Activated CD4-positive, alpha-beta T cell treated with anti-CD3 and anti-CD28 coated beads, Interleukin-2, Interleukin-4, amounts not matched to agents 100 ng/mL and 50 ng/mL, durations not matched to agents 16 hours and 8 hours (primary cell): ENCODE measurements at regions not wholly inside any gene's neighbourhood (a gene's known extent, or its start where the extent isn't known, plus 50 kb on each side); places are given as distances from the start of the nearest gene placed in this dataset.

Source experiments
- DNase-seq: peaks from one replicate; pipeline ENCODE4 v3.0.0-alpha.2; 2020; ENCODE audit warnings: low spot score

- no peak for DNase-seq
These were observed 274.5 kb downstream of the PRR16 start for GRCh38 chr5:120738568-120738967.

DNA sequence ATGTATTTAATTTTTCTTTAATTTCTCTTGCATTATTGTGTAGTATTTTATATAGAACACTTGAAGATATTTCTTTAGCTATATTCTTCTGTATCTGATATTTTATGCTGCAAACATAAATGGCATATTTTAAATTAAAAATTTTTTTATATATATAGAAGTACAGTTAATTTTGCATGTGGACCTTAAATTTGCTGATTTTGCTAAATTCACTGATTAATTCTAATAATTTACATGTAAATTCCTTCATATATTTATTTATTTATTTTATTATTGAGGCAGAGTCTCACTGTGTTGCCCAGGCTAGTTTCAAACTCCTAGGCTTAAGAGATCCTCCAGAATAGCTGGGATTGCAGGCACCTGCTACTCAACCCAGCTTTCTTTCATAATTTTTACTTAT, 276.9 kb downstream of the PRR16 start:
- no peak for DNase-seq

DNA sequence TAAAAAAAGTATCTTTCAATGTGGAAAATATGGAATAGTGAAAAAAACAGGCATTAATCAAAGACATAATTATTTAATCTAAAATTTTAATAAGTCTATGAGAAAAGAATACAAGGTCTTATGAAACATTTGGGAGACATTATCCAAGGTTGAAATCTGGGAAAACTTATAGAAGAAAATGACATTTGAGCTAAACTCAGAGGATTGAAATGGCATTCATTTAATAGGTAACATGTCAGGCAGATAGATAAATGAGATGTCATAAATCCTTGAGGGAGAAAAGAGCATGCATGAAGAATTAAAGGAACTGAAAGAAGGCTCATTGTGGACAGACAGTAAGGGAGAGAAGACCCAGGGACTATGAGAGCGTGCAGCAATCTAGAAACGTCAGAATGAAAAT, 284.4 kb downstream of the PRR16 start:
- DNase-seq, result no peak

DNA sequence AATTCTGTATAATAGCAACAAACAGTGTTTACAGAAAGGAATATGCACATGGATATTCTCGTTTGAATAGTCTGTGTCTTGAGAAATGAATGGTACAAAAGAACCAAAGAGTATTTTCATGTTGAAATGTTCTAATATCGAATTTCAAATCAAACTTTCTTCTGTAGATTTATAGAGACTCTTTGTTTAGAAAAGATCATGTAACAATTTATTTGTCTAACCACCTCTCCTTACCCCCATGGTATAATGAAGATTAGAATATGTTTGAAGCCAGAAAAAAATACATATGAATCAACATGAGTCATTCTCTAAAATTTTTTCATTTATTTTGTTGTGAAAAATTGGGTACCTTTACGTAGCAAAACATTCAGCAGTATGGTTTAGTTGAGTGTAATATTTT, 285.6 kb downstream of the PRR16 start:
- no peak for DNase-seq

GRCh38 chr5:120759587-120759986, 295.5 kb downstream of the PRR16 start:
- DNase-seq, result no peak

DNA sequence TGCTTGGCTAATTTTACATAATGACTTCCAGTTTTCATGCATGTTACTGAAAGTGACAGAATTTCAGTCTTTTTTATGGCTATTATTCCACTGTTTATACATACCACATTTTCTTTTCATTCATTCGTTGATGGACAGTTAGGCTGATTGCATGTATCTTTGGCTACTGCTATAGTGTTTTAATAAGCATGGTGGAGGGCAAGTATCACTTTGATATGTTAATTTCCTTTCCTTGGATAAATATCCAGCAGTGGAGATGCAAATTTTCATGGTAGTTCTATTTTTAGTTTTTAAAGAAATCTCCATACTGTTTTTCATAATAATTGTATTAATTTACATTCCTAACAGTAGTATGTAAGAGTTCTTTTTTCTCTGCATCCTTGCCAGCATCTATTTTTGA, 297.9 kb downstream of the PRR16 start:
- DNase-seq, result no peak

DNA sequence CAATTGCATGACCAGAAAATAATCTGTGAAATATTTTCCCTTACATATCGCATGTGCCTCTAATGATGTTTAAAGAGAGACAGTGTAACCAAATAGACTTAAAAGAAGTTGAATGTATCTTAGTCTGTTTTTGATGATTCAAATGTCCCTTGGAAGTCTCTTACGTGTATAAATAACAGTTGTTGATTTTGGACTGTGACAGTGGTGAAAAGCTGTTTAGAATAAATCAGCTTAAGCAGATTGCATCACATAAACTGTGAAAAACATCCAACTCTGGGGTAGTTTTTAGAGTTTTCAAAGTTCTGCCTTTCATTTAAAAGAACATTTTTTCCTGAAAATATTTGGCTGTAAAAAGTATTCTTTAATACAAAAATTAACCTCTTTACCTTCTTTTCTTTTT, 301.1 kb downstream of the PRR16 start:
- DNase-seq, result no peak

DNA sequence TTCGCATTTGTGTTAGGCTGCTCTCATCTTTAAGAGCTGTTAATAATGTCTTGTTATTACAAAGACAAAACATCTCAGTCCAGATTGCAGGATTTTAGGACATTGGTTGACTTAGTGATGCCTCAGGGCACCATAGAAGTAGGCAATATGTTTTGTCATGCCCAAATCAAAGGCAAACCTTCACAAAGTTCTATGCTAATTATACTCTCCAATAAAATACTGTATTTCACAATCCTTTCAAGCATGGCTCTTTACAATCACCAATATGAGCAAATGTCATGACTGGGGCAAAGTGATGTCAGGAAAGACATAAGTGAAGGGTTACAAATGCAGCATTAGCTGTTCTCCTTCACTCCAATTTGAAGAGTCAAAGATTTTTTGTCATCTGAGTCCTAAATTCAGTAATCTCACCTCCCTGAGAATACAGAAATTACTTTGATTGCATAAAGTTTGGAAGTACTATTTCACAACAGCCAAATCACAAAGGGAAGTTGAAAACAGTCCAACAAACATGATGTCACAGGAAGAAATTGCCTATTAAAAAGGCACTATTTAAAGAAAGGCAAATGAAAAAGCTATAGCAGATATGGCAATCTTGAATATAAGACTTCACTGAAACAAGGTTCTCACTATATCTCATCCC, 303.2 kb downstream of the PRR16 start:
- DNase-seq, result no peak

- no peak for DNase-seq
These were observed 305.3 kb downstream of the PRR16 start for GRCh38 chr5:120769312-120769872.

- no peak for DNase-seq
These were observed 307.1 kb downstream of the PRR16 start for GRCh38 chr5:120771202-120771601.

DNA sequence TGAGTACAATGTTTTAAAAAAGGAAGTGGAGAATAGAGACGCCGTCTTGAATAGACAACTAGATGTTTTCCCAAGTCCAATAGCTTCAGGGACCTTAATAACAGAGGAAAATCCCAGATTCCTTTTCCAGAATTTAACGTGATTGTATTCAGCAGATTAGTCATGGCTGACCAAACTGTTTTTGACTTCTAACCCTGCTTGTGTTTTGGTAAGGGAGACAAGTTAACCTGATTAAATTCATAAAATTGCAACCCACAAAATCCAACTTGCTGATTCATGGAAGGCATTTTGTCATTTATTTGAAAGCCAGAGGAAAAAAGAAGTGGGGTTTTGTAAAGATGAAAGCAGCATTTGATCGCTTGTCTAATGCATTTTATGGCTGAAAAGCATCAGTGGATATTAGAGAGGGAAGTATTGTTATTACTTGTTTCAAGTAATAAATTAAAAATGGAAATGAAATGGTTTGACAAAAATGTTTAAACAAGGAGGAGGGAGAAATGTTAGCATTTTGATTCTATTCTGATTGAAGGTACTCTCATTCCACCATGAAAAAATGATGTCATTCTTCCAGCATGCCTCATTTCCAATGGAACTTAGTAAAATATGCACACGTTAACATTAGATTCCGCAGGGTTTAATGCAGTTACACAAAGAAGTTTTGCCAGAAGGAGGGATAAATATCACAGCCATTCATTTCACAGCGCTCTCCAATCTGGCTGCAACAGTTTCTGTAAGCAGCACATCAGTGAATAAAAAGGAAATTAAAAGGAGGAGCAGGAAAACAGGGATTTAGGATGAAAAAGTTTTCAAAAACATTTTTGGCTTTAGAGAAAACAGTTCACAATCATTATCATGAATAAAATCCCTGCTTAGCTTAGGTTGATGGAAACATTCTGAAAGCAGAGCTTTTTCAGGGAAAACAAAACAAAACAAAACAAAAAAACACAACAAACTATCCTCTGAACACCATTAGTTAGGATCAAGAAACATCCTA, 314.7 kb downstream of the PRR16 start:
- no peak for DNase-seq

- no peak for DNase-seq
These were observed 315.6 kb downstream of the PRR16 start for GRCh38 chr5:120779674-120780073.

- no peak for DNase-seq
These were observed 324.4 kb downstream of the PRR16 start for GRCh38 chr5:120788481-120788880.

- no peak for DNase-seq
These were observed 325.8 kb downstream of the PRR16 start for GRCh38 chr5:120789918-120790317.

DNA sequence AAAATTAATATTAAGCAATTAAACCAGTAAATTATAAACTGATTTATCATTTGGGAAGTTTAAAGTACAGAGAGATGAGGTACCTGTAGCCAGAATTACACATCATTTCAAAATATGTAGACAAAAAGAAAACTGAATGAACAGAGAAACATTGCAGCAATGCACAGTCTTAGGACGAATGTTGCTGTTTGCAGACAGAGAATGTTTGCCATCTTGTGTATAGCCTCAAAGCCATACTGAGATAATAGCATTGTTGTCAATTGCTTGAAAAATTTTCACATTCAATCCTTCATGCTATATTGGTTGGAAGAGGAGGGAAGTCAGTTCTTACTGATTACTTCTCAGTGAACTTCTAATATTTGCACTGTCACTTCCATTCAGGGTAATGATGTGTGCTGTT, 326.2 kb downstream of the PRR16 start:
- DNase-seq, result no peak

DNA sequence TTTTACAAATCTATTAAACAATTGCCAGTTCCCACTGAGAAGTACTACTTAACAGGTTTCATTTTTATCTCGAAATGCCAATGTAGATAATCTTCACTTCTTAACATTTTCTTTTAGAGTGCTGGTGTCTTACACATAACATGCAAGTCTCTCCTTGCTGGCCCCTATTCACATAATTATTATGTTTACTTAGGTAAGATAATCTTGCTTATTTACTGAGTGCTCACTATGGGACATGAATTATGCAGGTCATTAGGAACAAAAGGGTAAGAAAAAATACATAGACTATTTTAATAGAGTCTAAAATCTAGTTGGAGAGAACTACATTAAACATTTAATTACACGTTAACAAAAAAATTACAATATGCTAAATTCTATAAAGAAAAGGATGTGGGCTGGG, 328.4 kb downstream of the PRR16 start:
- DNase-seq, result no peak

DNA sequence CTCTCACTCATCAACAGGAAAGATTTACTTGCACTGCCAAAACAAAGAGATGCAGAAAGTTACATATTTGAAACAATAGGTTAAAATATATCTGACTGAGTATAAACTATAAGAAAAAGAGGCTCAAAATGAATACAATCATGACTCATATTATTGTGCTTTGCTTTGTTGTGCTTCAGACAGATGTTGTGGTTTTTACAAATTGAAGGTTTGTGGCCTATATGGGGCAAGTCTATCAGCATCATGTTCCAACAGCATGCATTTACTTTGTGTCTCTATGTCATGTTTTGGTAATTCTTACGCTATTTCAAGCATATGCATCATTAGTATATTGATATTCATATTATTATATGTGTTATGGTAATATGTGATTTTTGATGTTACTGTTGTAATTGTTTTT, 330.0 kb downstream of the PRR16 start:
- no peak for DNase-seq

DNA sequence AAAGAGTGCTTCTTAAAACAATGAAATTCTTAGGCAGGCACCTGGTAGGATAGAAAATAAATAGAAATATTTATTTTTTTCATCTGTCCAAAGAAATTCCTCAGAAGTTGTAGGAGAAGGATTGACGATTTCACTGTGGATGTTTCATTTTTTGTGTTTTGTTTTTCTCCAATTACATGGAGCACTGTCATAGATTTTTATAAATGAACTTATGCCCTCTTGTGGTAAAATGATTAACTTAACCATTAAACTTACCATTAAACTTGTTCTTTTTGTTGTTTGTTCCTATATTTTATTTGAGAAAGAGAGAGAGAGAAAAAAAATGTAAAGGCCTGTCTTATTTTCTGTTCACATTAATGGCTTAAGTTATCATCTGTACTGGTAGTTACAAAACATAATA, 339.2 kb downstream of the PRR16 start:
- DNase-seq, result no peak

DNA sequence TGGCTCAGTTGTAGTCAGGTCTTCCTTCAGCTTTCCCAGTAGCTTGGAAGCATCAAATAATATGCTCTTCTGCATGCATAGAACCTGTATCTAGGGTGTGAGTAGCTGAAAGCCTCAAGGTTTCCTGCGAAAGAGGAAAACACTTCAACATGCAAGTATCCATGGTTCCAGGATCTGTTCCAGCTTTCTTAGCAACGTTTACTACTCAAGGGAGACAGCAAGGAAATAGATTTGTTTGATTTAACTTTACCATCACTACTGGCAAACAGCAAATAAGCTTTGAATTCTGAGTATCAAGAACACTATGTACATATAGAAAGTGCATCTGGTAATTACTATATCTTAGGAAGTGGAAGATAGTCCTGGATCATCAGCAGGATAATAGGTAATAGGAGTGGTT, 341.0 kb downstream of the PRR16 start:
- DNase-seq, result no peak

DNA sequence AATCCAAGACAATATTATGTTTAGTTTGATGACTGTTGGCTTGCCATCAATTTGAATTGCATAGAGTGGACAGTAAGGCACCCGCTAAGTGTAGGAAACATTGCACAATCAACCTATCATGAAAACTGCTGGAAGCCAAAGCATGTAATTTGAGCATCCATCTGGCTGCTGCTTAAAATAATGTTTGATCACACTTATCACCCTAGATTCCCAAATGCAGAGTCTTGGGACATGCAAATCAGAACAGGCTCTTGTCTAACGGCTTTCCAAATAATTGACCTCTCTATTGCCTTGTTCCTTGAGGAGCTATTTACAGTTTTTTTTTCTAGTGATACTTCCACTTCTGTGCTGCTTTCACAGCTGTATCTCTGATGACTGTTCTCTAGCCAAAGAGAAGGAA, 342.1 kb downstream of the PRR16 start:
- DNase-seq, result no peak

GRCh38 chr5:120808135-120808534, 344.0 kb downstream of the PRR16 start:
- DNase-seq, result no peak

DNA sequence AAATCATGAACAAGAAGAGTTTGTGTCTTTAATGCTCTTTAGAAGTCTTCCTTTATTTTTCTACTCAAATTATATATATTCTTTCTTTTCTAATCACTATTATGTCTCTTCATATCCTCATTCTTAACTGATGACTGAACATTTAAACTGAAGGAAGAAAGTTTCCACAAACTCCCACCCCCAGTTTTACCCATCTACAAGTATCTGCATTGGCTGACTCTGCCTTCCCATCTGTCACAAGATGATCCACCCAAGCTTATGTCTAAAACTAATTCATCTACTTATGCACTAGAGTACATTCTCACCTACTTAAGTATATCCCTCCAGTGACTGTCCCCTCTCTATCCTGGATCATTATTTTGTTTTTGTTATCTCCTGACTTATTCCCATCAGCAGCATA, 344.5 kb downstream of the PRR16 start:
- no peak for DNase-seq

DNA sequence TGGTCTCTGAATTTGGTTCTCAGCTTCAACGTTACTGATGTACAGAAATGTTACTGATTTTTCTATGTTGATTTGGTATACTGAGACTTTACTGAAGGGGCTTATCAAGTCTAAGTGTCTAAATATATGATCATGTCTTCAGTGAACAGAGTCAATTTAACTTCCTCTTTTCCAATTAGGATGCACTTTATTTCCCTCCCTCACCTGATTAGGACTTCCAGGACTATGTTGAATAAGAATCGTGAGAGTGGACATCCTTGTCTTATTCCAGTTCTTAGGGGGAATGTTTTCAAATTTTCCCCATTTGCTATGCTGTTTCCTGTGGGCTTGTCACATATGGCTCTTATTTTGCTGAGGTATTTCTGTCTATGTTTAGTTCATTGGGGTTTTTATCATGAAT, 349.5 kb downstream of the PRR16 start:
- no peak for DNase-seq
